ENCODE measurements at regions not wholly inside any gene's neighbourhood (a gene's known extent, or its start where the extent isn't known, plus 50 kb on each side); places are given as distances from the start of the nearest gene placed in this dataset.

DNA sequence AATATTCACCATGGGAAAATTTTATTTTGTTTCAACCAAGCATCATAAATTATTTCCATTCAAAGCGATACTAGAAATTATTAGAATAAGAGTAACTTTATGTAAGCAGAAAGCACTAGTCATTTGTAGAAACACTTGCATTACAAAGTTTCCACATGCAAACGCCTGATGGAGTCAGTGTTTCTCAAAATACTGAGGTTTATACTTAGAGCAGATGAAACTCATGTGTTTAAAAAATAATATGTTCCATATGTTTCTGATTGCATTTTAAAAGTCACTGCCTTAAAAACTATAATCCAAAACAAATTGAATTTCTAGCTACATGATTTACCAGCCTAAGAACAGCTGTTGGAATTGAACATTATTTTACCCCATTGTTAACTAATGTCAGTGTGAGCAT, 1246.4 kb downstream of the SLC16A7 start:
- no peaks in the 10 kb centered on the region for H3K36me3 ChIP-seq (ENCODE audit: control insufficient read depth, insufficient read depth, low read length)
- CTCF ChIA-PET, result no interaction called here
- TF ChIP-seq, protein P1, sequence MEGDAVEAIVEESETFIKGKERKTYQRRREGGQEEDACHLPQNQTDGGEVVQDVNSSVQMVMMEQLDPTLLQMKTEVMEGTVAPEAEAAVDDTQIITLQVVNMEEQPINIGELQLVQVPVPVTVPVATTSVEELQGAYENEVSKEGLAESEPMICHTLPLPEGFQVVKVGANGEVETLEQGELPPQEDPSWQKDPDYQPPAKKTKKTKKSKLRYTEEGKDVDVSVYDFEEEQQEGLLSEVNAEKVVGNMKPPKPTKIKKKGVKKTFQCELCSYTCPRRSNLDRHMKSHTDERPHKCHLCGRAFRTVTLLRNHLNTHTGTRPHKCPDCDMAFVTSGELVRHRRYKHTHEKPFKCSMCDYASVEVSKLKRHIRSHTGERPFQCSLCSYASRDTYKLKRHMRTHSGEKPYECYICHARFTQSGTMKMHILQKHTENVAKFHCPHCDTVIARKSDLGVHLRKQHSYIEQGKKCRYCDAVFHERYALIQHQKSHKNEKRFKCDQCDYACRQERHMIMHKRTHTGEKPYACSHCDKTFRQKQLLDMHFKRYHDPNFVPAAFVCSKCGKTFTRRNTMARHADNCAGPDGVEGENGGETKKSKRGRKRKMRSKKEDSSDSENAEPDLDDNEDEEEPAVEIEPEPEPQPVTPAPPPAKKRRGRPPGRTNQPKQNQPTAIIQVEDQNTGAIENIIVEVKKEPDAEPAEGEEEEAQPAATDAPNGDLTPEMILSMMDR (IDR thresholded peaks at IDR 0.05; ENCODE audit: insufficient read depth, low read depth, low read length), result no peak
- no peaks in the 10 kb centered on the region for H3K27me3 ChIP-seq (ENCODE audit: control insufficient read depth, insufficient read depth, low read length)
- DNase-seq (ENCODE audit: low read depth), result no peak
- POLR2A ChIA-PET, result no interaction called here
- no peak overlapping the region for H3K4me3 ChIP-seq (ENCODE audit: low read depth, low read length)

- ChIA-PET CTCF (no interaction called here), POLR2A (no interaction called here)
- DNase-seq (ENCODE audit: low read depth), result no peak
Measured at GRCh38 chr12:60844101-60844500, 1248.3 kb downstream of the SLC16A7 start.

DNA sequence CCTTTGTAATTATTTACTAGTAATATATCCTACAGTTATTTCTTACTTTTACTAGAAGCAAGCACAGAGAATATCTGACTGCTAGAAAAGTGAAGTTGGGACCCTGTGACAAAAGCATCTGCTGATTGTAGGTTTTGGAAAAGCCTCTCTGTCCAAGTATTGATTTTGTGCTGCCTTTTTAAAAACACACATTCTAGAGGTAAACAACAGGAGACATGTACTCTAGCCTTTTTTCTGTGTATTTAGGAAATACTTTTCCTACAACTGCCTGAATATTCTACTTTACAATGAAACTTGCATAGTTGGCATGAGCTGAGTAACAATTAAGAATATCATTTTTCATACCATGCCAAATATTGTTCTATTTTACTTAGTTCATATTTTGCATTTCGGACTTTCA, 1249.0 kb downstream of the SLC16A7 start:
- ChIA-PET CTCF (no interaction called here), POLR2A (no interaction called here)
- Histone ChIP-seq H3K36me3 (ENCODE audit: control insufficient read depth, insufficient read depth, low read length) (no peaks in the 10 kb centered on the region), H3K27me3 (ENCODE audit: control insufficient read depth, insufficient read depth, low read length) (no peaks in the 10 kb centered on the region), H3K4me3 (ENCODE audit: low read depth, low read length) (no peak overlapping the region)
- TF ChIP-seq, protein P1 (IDR thresholded peaks at IDR 0.05; ENCODE audit: insufficient read depth, low read depth, low read length), result no peak
- no peak for DNase-seq (ENCODE audit: low read depth)

More at GRCh38 chr12:60844101-60844500, 1248.3 kb downstream of the SLC16A7 start:
- Histone ChIP-seq H3K27me3 (ENCODE audit: control insufficient read depth, insufficient read depth, low read length) (no peaks in the 10 kb centered on the region), H3K4me3 (ENCODE audit: low read depth, low read length) (no peak overlapping the region), H3K36me3 (ENCODE audit: control insufficient read depth, insufficient read depth, low read length) (no peaks in the 10 kb centered on the region)
- TF ChIP-seq, protein P1 (IDR thresholded peaks at IDR 0.05; ENCODE audit: insufficient read depth, low read depth, low read length), result no peak

DNA sequence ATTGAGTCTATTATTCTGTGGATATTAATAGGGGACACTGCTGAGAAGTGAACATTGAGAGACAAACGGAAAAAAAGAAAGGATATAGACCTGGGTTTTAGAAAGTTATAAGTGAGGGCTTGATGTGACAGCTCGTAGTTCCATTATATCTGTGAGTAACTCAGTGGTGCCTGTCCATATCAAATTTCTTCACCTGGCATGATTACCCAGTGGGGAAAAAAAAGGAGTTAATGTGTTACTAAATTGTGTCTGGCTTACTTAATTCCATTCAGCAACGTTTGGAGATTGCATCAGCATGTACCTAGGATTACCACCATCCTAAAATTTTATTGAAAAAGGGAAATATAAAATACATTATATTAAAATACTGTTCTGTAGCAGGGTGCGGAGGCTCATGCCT, 1249.9 kb downstream of the SLC16A7 start:
- no peak overlapping the region for H3K4me3 ChIP-seq (ENCODE audit: low read depth, low read length)
- ChIA-PET CTCF (no interaction called here), POLR2A (no interaction called here)
- H3K36me3 ChIP-seq (ENCODE audit: control insufficient read depth, insufficient read depth, low read length), result no peaks in the 10 kb centered on the region
- no peak for DNase-seq (ENCODE audit: low read depth)
- no peaks in the 10 kb centered on the region for H3K27me3 ChIP-seq (ENCODE audit: control insufficient read depth, insufficient read depth, low read length)
- TF ChIP-seq, protein P1 (IDR thresholded peaks at IDR 0.05; ENCODE audit: insufficient read depth, low read depth, low read length), result no peak

DNA sequence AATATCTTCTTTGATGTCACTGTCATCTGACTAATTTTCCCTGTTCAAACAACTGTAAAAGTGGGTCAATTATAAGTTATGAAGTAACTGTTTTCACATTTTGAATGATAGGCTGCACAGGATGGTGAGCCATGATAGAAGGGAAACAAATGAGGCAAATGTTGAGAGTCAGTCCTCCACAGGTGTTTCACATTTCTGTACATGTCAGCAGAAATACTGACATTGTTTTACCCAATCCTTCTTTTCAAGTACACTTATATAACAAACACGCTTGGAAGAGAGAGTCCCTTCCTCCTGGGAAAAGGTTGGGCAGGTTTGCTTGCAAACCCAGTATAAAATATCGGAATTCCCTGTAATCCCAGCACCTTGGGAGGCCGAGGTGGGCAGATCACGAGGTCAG, 1251.5 kb downstream of the SLC16A7 start:
- CTCF ChIA-PET, result no interaction called here
- no peaks in the 10 kb centered on the region for H3K36me3 ChIP-seq (ENCODE audit: control insufficient read depth, insufficient read depth, low read length)
- H3K4me3 ChIP-seq (ENCODE audit: low read depth, low read length), result no peak overlapping the region
- DNase-seq (ENCODE audit: low read depth), result no peak
- POLR2A ChIA-PET, result no interaction called here
- TF ChIP-seq, protein P1 (IDR thresholded peaks at IDR 0.05; ENCODE audit: insufficient read depth, low read depth, low read length), result no peak
- H3K27me3 ChIP-seq (ENCODE audit: control insufficient read depth, insufficient read depth, low read length), result no peaks in the 10 kb centered on the region

All from BJ (cell line).